GM19455 (cell line): ENCODE measurements at regions not wholly inside any gene's neighbourhood (a gene's known extent, or its start where the extent isn't known, plus 50 kb on each side); places are given as distances from the start of the nearest gene placed in this dataset.
"Not testable (repeated sequence)": the region's sequence is repeated elsewhere in the genome, so short reads cannot be mapped to it uniquely, and the experiment has no call there.

Experiments
- ATAC-seq: cut with Tn5 transposase; IDR thresholded peaks from one replicate; pipeline ENCODE4 v1.9.1; 2021; ENCODE audit not compliant: unreplicated experiment

DNA sequence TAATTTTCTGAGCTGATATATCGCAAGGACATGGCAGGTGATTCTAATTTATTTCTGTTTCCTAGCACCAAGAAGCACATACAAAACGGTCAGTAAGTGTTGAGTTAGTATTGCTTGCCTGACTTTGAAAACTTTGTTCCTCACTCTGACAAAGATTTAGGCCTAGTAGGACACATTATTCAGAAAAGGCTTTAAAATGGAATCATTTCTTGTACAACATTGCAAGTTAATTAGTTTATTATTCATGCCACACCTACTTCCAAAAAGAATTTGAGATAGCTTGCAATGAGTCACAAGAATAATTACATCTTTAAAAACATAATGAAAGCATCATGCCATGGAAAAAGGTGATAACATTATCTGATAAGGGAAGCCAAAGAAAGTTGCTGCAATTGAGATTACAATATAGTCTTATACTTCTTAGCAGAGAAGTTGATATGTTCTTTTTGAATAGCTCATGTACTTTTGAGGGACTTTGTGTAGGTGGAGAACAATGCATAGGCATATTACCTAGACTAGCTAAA is 474.2 kb downstream of the KLF5 start:
- ATAC-seq = no peak

DNA sequence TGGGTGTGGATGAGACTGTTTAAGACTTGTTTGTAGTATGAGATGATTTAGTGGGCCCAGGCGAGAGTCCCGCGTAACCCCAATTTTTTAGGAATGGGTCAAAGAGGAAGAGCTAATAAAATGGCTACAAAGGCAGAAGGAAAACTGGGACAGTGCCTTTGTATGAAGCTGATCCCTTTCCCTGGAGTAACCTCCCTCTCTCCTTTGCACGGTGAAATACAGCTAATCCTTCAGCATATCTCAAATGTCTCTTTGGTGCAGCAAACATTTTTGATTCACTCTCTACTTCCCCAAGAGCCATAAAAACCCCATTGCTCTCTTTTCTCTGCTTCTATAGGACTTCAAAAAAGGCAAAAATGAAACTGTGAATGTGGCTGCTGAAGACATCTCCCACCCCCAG is 473.8 kb downstream of the KLF5 start:
- no peak for ATAC-seq

DNA sequence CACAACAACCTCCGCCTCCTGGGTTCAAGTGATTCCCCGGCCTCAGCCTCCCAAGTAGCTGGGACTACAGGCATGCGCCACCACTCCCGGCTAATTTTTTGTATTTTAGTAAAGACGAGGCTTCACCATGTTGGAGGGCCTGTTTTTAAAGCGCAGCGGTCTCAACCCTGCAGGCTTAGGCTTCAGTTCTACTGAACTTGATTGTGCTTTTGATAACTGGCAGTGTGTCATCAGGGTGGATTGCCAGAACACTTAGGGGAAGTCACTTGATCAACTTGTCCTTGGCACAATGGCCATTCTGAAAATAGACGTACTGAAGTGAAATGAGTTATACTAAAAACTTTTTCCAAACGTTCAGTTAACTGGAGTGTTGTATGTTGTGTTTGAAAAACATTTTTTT is 472.2 kb downstream of the KLF5 start:
- ATAC-seq = no peak

DNA sequence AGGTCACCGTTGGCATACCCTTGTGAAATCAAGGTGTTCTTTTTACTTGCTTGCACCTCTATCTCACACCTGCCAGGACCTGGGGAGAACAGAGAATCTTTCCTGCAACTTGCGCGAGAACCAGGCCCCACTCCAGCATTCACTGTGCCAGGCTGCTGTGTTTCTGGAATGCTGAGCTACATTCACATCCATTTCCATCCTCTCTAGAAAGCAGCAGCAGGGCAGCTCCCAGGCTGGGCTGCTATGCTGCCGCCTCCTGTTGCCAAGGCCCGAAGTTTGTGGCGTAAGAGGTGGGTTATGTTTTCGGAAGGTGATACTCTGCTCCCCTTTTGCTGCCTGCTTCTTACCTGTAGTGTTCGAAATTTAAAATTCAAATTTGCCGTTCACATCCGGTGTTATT is 464.1 kb downstream of the KLF5 start:
- ATAC-seq = no peak

DNA sequence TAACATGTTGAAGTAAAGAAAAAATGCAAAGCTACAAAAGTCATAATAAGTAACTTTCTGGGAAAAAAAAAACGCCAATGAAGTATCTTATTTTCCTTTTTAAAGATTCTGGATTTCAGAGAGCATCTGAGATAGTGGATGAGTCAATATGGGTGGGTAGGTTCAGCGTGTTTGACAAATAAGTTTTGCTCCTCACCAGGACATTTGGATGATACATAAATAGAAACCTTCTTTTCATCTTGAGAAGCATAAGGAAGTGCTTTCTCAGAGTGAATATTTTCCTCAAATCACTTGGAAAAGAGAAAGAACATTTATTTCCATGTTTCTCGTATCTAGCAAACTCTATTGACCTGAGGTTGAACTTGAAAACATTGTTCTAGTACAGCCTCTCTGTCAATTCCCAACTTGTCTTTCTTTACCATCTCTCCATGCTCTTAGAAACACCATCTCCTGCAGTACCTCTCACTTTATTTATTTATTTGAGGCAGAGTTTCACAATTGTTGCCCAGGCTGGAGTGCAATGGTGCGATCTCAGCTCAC is 463.2 kb downstream of the KLF5 start:
- no peak for ATAC-seq

DNA sequence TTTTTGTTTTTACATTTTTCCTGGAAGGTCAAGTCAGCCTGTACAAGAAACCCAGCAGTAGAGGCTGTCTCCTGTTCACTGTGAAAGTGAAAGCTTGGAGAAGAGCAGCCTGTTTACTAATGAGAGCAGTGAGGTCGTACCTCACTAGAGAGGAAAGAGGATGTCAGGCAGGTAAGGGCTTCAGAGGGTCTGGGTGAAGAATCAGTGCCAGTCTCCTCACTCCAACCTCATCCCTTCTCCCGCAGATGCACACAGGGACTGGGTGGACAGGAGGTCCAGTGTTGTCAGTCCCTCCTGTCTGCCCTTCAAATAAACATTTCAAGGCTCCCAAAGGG is 462.5 kb downstream of the KLF5 start:
- no peak for ATAC-seq

DNA sequence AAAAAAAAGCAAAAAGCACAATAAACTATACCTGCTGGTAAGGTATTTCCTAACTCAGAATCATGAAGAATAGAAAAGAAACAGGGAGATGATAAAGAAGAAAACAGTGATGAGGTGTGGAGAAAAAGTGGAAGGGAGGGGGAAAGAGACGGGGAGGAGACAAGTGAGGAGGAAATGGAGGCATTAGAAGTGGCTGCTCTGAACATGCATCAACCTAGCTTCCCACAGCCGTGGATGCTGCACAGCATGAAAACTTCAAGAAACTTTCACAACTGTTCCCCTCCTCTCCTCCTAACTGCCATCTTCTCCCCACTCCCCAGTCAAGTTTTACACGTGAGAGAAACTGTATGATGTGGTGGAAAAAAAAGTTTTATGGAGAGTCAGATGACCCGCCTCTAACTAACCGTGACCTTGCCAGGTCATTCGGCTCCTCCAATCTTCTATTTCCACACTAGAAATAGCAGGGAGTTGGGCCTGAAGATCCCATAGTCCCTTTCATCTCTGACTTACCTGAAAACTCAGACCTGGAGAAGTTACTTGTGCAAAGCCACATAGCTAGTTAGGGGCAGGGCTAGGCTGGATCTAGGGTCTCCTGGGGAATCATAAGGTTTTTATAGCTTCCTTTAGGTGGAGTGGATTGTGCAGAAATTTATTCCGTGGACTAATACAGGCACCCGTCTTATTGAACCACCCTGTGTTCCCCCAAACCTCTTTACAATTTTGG is 461.9 kb downstream of the KLF5 start:
- ATAC-seq = no peak

DNA sequence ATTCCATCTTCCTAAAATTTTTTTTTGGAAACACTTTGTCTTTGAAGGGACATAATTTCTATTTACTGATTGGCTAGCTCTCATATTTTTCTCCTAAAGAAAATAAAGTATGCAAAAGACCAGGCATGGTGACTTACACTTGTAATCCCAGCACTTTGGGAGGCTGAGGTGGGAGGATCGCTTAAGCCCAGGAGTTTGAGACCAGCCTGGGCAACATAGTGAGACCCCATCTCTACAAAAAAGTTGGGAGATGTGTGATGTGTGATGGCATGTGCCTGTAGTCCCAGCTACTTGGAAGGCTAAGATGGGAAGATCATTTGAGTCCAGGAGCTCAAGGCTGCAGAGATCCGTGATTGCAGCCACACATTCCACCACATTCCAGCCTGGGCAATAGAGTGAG is 461.3 kb downstream of the KLF5 start:
- ATAC-seq = not testable (repeated sequence)

DNA sequence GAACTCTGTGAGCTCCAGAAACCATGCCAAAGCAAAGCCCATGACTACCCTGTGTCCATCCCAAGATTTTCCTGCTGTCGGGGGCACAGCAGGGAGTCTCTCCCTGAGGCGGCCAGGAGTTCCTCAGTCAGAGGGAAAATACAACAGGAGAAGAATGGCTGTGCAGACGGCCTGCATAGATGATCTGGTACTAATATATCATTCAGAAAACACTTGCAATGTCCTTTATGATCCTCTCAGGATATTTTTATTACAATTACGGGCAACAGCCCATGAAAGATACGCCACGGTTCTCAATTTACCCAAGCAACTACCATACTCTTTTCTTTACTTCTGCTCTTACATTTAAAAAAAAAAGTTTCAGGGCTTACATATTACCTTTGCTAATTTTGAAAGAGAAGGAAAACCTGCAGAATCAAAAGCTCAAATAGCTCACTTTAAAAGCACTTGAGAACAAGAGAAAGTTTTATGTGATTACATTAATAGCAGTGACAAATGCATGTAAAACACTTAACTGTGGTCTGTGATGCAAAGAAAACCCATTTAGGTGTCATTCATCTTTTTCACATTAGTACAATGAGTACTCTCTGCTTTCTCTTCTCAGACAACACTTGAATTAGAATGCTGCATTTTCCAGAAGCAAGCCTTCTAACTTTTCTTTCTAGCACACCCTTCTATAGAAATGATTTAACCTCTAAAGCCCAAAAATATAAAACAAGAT is 460.8 kb downstream of the KLF5 start:
- no peak for ATAC-seq

DNA sequence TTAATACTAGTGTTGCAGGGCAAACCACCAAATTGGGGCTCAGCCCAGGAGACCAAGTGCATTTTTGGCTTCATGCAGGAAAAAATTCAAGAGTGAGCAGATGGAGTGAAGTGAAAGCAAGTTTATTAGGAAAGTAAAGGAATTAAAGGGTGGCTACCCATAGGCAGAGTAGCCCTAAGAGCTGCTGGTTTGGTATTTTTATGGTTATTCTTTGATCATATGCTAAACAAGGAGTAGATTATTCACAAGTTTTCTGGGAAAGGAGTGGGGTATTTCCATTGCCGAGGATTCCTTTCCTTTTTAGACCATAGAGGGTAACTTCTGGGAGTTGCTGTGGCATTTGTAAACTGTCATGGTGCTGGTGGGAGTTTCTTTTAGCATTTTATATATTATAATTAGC is 459.0 kb downstream of the KLF5 start:
- no peak for ATAC-seq

DNA sequence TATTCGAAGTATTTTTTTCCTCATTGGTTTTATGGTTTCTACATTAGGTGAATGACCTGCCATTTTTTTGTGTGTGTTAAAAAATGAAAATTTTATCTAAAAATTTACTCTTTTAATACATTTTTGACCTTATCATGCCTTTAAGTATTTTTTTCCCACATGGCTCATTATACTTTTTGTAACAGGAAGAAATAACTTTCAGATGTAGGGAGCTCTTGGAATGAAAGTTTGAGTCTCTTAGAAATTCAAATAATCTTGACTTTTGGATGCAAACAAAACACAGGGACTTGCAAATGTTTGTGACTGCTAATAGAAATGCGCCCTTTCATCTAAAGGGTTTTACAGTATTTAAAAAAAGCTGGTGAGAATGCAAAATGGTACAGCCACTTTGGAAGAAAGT is 457.9 kb downstream of the KLF5 start:
- ATAC-seq = no peak

DNA sequence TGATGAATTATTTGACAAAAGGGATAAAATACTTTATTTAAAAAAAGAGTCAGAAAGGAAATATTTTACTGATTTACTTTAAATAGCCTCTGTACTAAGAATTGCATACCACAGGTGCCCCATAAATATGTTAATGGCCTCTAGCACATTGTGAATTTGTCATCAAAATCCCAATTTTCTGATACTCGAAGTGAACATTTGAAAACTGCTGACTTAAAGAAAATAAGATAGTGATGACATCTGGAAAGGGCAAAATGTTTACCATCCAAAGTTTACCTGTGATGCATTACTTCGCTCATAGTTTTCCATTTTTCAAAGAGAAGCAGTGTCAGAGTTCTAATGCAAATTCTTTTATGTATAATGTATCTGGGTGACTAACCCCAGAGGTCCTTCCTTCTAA is 455.4 kb downstream of the KLF5 start:
- ATAC-seq = no peak

DNA sequence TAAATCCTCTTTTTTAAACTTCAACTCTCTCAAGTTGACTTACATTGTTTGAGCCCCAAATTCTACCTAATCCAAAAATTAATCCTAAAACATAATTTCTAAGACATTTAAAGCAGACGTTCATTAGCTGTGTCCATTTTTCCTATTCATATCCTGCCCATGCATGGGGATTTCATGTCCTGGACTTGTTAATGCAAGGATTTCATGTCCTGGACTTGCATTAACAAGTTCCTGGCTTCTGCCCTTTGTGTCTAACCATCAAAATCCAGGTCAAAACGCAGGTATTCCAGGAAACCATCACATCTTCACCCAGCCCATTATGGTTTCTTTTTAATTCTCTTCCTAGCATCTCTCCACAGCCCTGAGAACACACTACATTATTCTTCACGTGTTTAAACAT is 454.9 kb downstream of the KLF5 start:
- no peak for ATAC-seq

DNA sequence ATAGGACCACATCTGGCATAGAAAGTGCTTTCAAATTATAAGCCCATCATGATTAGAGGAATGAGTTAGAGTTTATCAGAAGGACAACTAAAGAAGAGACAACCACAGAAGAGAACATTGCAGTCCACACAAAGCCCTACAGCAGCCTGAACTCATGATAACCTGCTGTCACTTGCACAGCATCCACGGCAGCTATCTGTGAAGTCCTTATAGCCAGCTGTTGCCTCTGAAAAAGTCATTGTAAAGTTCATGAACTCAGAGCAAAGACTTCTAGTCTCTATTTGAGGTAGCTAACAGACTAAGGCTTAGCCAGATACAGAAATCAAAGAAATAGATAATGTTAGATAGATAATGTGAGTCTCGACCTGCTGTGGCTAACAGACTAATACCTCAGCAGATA is 450.0 kb downstream of the KLF5 start:
- no peak for ATAC-seq

DNA sequence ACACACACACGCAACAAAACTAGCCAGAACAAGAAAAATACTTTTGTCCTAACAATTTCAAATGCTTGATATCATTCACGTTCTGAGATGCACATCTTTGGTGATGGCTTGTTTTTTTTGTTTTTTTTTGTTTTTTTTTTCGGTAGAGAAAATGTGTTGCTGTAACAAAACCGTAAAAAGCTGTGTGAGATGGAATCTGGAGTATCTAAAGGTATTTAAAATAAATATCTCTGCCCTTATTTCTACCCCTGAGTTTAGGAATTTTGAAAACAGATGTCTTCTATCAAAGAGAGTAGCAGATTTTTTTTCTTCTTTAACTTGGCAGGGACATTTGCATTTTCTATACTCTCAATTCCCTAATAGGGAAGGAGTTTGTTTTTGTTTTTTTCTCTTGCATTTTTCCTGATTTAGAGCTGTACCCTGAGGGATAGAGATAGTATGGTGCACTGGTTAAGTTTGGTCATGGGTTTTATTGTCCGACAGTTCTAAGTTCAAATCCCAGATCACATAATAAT is 446.6 kb downstream of the KLF5 start:
- no peak for ATAC-seq

DNA sequence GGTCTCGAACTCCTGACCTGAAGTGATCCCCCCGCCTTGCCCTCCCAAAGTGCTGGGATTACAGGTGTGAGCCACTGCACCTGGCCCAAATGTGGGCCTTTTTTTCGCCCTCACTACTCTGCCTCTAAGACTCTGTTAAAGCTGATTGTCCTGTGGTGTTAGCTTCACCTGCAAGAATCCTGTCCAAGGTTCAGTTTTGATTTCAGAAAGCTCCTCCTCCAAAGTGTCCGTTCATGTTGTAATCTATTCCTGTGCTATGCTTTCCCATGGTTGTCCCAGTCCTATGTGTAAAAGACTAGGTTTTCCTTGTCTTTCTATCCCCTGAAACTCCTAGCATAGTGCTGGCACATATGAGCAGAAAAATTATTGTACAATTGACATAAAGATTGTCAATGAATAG is 440.9 kb downstream of the KLF5 start:
- ATAC-seq = no peak

DNA sequence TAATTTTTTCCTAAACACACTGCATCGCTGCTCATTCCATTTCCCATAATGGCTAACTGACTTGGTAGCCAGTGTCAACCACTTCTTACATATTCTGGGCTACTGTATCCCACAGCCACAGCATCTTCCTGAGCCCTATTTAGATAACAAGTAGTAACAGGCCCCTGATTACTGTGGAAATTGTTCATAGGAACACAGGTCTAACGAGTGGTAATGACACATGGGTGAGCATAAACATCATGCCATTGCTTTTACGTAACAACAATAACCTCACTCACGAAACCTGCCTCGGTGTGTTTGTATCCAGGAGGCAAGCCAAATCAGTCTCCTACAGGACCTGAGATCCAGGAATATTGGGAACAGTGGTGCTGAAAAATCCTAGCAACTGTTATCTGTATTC is 438.6 kb downstream of the KLF5 start:
- no peak for ATAC-seq

DNA sequence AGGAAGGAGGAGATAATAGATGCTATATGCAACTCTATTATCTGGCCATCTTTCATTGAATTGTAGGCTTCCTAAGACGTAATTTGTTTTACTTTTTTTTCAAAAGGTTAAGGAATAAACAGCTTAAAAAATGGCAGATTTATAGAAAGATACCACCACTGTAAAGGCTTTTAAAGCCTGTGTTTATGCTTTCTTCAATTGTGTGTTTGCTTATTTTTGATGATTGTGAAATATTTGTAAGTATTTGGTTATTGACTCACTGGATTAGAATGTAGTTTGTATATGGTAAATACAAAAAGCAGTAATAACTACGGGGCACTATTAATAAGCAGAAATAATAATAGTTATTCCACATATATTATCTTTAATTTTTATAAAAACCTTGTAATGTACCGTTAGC is 437.9 kb downstream of the KLF5 start:
- ATAC-seq = no peak

DNA sequence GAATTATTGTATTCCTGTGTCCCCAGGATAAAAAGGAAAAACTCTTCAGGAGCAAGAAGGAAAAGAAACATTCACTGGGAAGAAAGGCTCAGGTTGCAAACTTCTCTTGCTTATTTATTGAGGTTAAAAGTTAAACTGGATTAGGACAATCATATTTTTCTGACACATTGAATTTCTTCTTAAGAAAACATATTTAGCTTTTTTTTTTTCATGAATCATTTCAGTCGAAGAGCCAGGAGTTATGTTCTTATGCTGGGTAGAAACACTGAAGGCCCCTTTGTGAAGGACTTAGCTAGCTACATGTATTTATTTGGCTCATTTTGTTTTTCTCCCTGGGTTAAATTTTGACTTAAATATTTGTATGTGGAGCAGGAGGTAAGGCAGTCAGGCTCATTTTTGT is 434.0 kb downstream of the KLF5 start:
- ATAC-seq = no peak

DNA sequence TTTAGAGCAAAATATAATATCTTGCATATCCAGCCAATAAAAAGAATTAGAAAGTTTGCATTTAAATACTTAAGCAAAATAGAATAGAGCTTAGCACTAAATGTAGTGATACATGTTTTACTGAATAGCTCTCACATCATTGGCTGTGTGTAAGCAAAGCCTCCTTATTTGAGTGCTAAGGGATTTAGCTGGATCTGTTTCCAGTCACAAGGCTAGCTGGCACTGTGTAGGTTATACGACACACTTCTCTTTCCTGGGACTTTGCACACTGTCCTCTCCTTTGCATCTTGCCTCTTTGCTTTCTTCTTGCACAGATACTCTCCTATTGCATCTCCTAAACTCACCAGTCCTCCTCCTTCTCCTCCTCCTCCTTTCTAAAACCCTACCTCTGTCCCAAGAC is 423.8 kb downstream of the KLF5 start:
- no peak for ATAC-seq

DNA sequence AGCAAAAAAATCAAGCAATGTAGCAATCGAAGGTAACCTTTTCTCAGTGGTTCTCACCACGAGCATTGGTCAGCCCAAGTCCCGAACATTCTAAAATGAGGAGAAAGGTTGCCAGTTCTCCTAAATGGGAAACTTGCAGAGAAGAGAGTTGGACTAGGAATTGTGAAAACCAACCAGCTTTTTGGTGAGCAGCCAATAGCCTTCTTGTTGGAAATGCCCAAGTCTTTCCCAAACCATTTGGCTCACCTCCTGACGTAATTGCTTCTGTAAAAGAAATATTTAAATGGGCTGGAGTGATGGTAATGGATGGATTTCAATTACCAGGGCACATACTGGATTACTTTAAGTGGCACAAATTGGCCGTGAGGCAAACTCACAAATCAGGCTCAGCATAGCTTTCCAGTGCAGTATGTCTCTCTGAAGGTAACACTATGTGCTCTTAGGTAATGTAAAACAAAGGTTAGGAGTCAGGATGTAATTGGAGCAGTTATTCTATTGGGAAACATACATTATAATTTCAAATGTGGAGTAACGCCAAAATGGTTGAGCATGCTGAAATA is 423.2 kb downstream of the KLF5 start:
- no peak for ATAC-seq
